ENCODE measurements at regions not wholly inside any gene's neighbourhood (a gene's known extent, or its start where the extent isn't known, plus 50 kb on each side); places are given as distances from the start of the nearest gene placed in this dataset.

GRCh38 chr1:163013826-163014600 is 55.1 kb upstream of the RGS4 start:
- Histone ChIP-seq H3K27me3 (ENCODE audit: insufficient read depth, poor library complexity, severe bottlenecking) (no peaks in the 10 kb centered on the region), H3K27ac (replicated peaks) (no peak overlapping the region), H3K4me3 (replicated peaks; ENCODE audit: insufficient read depth, low read length) (no peak overlapping the region)
- TF ChIP-seq SPI1 (IDR thresholded peaks at IDR 0.05; ENCODE audit: borderline replicate concordance, low read depth) (no peak), POLR2AphosphoS5 (IDR thresholded peaks at IDR 0.05; ENCODE audit: low read depth) (no peak), CTCF (IDR thresholded peaks at IDR 0.05; ENCODE audit: insufficient read depth, low read length) (no peak), GABPA (IDR thresholded peaks at IDR 0.05; ENCODE audit: low read depth) (no peak)
- TF ChIP-seq, protein P1, sequence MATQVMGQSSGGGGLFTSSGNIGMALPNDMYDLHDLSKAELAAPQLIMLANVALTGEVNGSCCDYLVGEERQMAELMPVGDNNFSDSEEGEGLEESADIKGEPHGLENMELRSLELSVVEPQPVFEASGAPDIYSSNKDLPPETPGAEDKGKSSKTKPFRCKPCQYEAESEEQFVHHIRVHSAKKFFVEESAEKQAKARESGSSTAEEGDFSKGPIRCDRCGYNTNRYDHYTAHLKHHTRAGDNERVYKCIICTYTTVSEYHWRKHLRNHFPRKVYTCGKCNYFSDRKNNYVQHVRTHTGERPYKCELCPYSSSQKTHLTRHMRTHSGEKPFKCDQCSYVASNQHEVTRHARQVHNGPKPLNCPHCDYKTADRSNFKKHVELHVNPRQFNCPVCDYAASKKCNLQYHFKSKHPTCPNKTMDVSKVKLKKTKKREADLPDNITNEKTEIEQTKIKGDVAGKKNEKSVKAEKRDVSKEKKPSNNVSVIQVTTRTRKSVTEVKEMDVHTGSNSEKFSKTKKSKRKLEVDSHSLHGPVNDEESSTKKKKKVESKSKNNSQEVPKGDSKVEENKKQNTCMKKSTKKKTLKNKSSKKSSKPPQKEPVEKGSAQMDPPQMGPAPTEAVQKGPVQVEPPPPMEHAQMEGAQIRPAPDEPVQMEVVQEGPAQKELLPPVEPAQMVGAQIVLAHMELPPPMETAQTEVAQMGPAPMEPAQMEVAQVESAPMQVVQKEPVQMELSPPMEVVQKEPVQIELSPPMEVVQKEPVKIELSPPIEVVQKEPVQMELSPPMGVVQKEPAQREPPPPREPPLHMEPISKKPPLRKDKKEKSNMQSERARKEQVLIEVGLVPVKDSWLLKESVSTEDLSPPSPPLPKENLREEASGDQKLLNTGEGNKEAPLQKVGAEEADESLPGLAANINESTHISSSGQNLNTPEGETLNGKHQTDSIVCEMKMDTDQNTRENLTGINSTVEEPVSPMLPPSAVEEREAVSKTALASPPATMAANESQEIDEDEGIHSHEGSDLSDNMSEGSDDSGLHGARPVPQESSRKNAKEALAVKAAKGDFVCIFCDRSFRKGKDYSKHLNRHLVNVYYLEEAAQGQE (IDR thresholded peaks at IDR 0.05; ENCODE audit: insufficient replicate concordance, low read depth), result no peak
- DNase-seq (ENCODE audit: low read depth in 1 of 2, low spot score in 1 of 2), result peak in 1 of 2 experiments; percentile 30

DNA sequence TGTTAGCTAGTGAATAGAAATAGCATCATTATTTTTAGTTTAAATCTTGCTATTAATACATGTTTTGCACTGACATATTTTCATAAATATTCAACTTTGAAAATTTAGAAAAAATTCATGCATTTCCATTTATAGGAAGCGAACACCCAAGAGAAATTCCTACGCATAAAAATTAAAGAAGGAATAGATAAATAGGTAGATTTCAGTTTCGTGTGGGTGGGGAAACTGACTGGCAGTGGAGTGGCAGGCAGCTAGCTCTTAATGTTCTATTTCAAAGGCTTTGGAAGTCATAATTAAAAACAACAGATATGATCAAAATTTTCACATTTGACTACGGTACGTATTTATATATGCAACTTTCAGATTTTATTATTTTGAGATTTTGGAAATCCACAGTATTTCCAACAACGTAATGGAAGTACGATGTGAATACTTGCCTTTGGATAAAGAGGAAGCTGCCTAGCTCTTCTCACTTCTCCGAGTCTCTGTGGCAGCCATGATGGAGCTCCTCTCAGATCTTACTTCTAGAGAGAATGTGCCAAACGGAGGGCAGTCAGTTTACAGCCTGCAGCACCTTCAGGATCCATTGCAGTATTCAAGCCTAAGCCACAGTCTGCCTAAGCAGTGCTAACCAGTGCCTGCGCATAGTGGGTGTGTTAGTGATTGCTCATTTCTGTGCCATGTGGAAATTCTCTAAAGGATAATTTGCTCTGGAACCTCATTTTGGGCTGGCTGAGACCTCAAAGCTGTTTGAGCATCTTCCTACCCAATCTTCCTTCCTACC is 62.9 kb upstream of the RGS4 start:
- no peak for DNase-seq (ENCODE audit: low read depth in 1 of 2, low spot score in 1 of 2)
- TF ChIP-seq SPI1 (IDR thresholded peaks at IDR 0.05; ENCODE audit: borderline replicate concordance, low read depth), result no peak
- no peak for TF ChIP-seq POLR2AphosphoS5 (IDR thresholded peaks at IDR 0.05; ENCODE audit: low read depth)
- TF ChIP-seq CTCF (IDR thresholded peaks at IDR 0.05; ENCODE audit: insufficient read depth, low read length), result no peak
- TF ChIP-seq, protein P1 (IDR thresholded peaks at IDR 0.05; ENCODE audit: insufficient replicate concordance, low read depth), result no peak
- no peak for TF ChIP-seq GABPA (IDR thresholded peaks at IDR 0.05; ENCODE audit: low read depth)
- no peak overlapping the region for H3K4me3 ChIP-seq (replicated peaks; ENCODE audit: insufficient read depth, low read length)
- no peak overlapping the region for H3K27ac ChIP-seq (replicated peaks)
- peaks cover 2% of the 10 kb centered on the region for H3K27me3 ChIP-seq (ENCODE audit: insufficient read depth, poor library complexity, severe bottlenecking)

DNA sequence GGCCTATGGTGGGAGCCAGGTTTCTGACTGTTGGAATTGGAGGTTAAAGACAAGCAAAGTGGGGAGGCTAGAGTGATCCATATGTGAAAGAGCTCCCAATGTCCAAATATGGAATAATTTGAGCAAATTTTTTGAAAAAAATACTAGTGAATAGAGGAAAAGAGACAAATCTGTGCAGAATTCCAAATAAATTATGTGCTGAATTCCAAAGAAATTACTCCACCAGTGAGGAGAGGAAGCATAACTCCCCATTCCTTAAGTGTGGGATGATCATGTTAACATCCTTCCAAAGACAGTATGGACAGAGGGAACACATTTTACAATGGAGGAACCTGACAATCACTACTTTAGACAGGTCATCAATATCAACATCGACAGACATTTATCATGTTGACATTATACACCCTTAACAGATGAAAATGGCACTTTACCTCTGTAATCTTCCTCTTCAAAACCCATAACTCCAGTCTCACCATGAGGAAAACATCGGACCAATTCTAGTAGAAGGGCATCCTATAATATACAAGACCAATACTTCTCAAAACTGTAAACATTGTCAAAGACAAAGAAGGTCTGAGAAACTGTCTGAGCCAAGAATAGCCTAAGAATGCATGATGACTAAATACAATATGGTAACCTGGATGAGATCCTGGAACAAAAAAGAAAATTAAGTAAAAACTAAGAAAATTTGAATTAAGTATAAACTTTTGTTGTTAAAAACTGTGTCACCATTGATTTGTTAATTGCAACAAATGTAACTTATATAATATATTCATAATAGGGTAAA is 71.5 kb upstream of the RGS4 start:
- TF ChIP-seq POLR2AphosphoS5 (IDR thresholded peaks at IDR 0.05; ENCODE audit: low read depth) (no peak), SPI1 (IDR thresholded peaks at IDR 0.05; ENCODE audit: borderline replicate concordance, low read depth) (no peak), CTCF (IDR thresholded peaks at IDR 0.05; ENCODE audit: insufficient read depth, low read length) (no peak), GABPA (IDR thresholded peaks at IDR 0.05; ENCODE audit: low read depth) (no peak)
- TF ChIP-seq, protein P1 (IDR thresholded peaks at IDR 0.05; ENCODE audit: insufficient replicate concordance, low read depth), result no peak
- no peak for DNase-seq (ENCODE audit: low read depth in 1 of 2, low spot score in 1 of 2)
- Histone ChIP-seq H3K27me3 (ENCODE audit: insufficient read depth, poor library complexity, severe bottlenecking) (no peaks in the 10 kb centered on the region), H3K27ac (replicated peaks) (no peak overlapping the region), H3K4me3 (replicated peaks; ENCODE audit: insufficient read depth, low read length) (no peak overlapping the region)
